ENCODE measurements at regions not wholly inside any gene's neighbourhood (a gene's known extent, or its start where the extent isn't known, plus 50 kb on each side); places are given as distances from the start of the nearest gene placed in this dataset.
A peak's percentile ranks its signal among the peaks of the same experiment; 100 is the strongest.
"Not testable (repeated sequence)": the region's sequence is repeated elsewhere in the genome, so short reads cannot be mapped to it uniquely, and the experiment has no call there.

- DNase-seq, result no peak
These were observed 1171.8 kb upstream of the B3GALT2 start for GRCh38 chr1:194358208-194358581.

- not testable (repeated sequence) for DNase-seq
These were observed 1171.3 kb upstream of the B3GALT2 start for GRCh38 chr1:194357573-194358207.

DNA sequence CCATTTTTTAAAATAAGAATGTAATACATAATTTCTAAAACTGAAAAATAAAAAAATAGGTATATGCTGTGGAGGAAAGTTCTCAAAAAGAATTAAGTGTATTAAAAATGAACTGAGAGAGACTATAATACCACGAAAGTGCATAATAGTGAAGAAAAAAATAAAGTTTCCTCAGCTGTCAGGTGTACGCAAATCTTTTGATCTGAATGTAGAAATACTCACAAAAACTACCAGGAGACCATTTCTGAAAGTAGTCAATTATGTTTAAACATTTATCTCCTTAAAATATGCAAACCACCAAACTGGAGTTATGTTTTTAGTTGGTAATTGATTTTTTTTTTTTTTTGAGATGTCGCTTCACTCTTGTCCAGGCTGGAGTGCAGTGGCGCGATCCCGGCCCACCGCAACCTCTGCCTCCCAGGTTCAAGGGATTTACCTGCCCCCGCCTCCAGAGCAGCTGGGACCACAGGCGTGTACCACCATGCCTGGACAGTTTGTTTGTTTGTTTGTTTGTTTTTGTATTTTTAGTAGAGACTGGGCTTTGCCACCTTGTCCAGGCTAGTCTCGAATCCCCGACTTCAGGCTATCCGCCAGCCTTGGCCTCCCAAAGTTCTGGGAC lies 1169.2 kb upstream of the B3GALT2 start:
- no peak for DNase-seq

- DNase-seq, result no peak
These were observed 1166.7 kb upstream of the B3GALT2 start for GRCh38 chr1:194353121-194353520.

DNA sequence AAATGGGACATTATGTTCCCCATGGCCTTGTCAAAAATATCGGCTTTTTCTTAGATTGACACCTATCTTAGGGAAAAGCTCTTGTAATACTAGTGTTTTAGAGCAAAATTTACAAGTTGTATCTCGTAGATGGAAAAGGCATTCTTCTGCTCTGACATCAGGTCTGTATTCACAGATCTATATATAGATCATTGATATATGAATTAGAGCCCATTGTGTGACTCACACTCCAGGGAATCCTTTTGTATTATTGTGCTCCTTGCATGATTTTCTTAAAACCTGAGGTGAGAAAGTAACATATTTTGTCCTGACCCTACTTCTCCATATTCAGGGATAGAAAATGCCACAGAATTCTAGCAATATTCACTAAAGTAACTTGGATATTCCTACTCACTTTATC lies 1160.8 kb upstream of the B3GALT2 start:
- no peak for DNase-seq

GRCh38 chr1:194342484-194343262 lies 1156.3 kb upstream of the B3GALT2 start:
- no peak for DNase-seq

DNA sequence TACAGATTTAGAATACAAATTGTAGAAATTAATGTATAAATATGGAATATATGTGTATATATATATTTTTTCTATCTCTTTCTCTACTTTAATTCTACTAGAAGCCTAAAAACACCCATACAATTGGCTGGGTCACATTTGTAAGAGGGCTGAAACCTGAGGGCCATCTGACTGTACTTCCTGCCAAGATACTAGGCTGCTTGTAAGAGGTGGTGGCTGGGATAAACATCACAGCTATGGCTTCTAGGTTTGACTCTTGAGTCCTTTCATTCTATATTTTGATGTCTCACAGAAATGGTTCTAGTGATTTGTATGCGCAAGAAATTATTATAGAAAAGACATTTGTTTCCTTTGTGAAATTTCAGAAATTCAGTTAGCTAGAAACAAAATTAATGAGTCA lies 1155.2 kb upstream of the B3GALT2 start:
- no peak for DNase-seq

- no peak for DNase-seq
These were observed 1153.1 kb upstream of the B3GALT2 start for GRCh38 chr1:194339471-194339870.

DNA sequence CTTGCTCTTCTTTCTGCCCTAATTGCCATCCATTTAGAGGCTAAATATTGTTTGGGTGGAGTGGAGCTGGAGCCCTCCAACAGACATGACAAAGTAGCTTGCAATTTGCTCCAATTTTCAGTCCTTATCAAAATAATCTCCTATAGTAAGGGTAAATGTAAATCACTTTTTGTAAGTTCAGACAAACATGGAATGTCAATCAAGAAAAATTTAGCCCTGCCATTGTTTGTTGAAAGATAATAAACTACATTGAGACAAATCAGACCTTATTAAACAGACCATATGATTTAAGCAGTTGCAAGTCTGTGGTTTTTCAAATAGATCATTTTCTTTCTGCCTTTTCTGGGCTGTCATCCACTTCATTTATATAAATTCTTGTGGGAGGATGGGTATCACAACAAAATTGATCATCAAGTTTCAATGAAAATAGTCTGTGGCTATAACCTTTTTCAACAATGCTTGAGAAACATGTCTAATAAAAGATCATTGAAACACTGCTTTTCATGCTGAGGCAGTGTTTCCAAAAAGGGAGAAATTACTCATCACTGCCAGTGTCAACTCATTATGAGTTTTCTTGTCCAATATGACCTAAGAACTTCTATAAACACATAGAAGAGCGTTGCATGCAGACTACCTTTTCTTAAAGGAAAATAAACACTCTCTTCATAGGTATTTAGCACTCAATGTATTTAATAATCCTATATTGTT lies 1152.0 kb upstream of the B3GALT2 start:
- DNase-seq, result no peak

GRCh38 chr1:194333240-194333639 lies 1146.8 kb upstream of the B3GALT2 start:
- no peak for DNase-seq

DNA sequence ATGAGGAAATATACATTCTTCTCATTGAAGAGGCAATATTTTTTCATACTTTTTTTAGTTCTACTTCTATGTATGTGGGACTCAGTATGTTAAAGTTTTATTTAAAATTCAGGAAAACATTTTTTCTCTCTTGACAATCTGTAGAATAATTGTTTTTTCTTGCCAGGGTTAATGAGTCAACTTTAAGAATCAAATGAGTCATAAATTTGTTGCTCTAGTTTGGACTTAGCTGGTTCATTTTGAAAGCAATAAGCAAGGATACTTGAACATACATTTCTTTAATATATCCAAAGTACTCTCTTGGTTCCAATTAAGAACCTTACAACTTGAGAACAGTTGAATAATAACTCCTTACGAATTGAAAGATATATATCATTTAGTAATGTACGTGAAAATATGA lies 1145.3 kb upstream of the B3GALT2 start:
- no peak for DNase-seq

GRCh38 chr1:194322751-194323150 lies 1136.3 kb upstream of the B3GALT2 start:
- DNase-seq, result no peak

- DNase-seq, result no peak
These were observed 1132.4 kb upstream of the B3GALT2 start for GRCh38 chr1:194318790-194319280.

GRCh38 chr1:194309697-194310096 lies 1123.3 kb upstream of the B3GALT2 start:
- DNase-seq, result no peak

GRCh38 chr1:194309269-194309668 lies 1122.9 kb upstream of the B3GALT2 start:
- DNase-seq, result no peak

DNA sequence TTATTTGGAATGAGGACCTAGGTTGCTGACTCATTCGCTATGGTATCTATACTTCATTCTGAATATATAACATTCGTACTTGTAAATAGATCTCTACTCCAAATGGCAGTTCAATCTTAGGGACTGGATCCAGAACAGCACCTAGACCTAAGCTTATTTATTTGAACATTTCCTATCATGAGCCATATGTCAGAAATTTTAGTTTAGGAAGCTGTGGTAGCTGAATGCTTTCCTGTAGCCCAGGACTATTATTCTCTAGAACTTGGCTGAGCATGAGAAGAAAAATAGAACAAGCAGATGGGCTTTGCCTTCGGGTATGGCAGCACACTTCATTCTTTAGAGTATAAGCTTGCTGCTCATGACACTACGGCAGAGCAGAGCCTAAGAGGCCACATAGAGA lies 1114.4 kb upstream of the B3GALT2 start:
- no peak for DNase-seq

DNA sequence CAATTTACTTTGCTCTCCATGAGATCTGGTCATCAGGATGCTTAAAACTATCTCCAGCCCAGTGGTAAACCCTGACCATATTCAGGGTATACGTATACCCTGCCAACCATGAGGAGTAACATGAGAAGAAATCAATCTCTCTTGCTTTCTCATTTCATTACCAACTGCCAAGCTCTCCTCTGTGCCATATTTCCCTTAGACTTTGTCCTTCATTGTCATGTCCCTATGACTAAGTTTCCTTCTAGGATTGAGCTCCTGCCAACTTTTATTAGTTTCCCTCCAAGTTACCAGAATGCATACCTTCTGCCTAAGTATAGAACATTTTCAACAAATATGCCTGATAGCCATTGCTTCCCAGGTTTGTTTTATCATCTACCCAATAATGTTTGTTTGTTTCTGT lies 1113.9 kb upstream of the B3GALT2 start:
- DNase-seq, result no peak

DNA sequence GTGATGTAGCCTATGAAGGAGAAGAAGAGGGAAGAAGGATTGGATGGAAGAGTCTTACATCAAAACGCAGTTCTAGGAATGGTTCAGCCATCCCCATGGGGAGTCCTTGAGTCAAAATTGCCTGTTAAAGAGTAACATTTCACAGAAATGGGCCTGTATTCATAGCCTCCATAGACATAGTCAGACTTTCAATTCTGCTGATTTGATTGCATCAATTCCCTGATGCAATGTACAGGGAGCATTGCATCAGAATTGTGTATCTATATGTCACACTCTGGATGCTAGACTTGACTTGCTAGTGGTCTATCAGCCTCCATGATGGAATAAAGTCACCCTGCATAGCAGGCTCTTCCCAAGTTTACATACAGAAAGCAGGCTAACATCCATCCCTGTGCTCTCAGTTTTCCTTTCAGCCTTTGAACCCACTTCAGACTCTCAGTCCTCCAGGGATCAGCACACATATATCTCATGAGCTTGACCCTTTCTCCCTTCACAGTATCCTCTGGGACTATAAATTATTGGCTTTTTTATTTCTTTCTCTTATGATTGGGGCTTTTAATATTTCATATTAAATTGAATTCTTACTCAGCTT lies 1111.7 kb upstream of the B3GALT2 start:
- peak in 1 of 3 donors; percentile 2 for DNase-seq

DNA sequence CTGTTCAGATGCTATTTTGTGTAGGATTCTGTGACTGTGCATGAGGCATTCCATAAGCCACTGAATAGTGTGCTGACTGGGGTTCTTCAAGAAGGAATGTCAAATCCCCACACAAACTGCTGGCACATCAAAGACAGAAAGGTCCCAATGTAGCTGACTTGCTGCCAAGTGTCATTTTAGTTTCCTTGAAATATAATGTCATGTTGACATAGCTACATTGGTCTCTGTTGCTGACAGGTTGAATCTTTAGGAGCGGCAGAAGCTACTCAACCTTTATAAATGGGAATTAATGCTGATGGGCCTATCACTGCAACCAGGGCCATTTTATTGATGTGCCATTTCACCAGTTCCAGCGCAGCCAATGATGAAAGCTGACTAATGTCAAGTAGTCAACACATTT lies 1110.7 kb upstream of the B3GALT2 start:
- no peak for DNase-seq

DNA sequence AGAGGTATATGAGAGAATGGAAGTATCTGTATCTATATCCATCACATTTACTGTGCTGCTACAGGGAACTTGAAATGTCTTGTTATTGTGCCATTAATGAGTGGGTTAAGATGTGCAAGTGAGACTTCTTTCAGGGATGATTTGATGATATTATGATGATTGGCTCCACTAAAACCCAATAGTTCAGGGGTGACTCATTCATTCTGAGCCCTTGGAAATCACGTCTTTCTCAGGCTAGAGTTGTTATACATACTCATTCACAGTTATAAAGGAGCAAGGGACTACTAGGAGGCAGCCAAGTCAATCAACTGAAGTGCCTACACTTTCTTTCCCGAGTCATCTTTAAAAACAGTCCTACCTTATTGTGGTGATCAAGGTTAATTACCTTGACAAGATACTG lies 1109.8 kb upstream of the B3GALT2 start:
- no peak for DNase-seq

DNA sequence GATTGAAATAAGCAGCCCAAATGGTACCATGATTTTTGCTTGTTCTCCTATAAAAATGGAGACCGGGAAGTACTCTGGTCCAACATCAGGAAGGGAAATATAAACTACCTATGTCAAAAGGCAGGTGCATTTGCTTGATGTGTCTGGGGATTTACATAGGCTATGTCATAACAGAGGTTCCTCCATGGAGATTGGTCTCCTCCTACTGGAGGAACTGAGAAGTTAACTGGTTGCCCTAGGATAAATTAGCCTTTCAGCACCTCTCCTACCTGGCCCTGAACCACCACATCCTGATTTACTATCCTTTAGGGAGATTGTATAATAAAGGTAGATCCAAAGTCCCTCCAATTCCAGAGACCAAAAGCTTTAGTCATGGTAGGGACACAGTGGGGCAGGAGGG lies 1109.3 kb upstream of the B3GALT2 start:
- DNase-seq, result peak; percentile 47 to 63 (median 62)

GRCh38 chr1:194293851-194294405 lies 1107.5 kb upstream of the B3GALT2 start:
- DNase-seq, result no peak

DNA sequence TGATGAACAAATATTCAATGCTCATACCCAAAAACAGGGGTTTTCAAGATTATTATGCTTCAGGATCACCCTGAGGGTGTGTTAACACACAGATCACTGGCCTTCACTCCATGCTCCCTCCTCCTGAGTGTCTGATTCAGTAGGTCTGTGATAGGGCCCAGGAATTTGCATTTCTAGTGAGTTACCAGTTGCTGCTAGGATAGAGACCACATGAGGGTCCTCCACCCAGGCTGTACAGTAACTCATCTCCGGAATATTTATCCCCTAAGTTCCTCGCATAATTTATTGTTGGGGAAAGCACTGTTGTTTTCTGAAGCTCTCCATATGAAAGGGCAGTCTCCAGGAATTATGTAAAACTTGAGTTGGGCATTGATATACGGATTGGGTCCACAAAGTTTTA lies 1106.6 kb upstream of the B3GALT2 start:
- no peak for DNase-seq
